ENCODE measurements at regions not wholly inside any gene's neighbourhood (a gene's known extent, or its start where the extent isn't known, plus 50 kb on each side); places are given as distances from the start of the nearest gene placed in this dataset.

DNA sequence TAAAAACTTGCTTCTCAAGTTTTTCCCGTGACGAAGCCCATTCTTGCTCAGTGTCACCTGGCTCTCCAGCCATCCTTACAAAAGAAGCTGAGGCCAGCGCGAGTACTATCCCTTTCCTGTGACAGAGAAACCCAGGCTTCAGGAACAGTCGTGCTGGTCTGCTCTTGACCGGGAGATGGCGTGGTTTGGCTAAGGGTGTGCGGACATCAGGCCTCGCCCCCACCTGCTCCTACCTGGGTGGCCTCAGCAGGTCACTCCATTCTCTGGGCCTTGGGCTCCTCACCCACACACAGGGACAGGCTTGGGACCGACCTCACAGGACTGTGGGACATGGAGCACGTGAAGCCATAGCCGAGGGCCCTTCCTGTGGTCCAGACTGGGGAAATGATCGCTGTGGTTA is 75.2 kb upstream of the CIBAR2 start:
- DNase-seq (ENCODE audit: insufficient read length, low spot score) (no peak), FAIRE-seq (peak; percentile 31)

DNA sequence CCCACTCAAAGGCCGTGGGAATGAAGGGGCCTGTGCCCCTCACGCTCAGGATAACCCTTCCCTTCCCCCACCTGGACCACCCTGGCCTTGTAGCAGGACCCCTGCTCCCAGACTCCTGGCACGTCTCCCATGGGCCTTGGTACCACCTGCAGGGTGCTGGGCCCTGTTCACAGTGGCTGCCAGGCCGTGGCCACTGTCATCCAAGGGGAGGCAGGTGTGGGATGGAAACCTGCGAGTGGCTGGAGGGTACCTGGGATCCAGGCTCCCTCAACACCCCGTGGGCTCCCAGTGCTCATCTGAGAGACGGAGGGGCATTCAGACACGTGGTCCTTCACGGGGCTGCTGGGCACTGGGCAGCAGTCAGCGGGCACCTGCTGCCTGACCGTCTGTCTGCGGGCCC is 75.6 kb upstream of the CIBAR2 start:
- FAIRE-seq: no peak
- no peak for DNase-seq (ENCODE audit: insufficient read length, low spot score)

DNA sequence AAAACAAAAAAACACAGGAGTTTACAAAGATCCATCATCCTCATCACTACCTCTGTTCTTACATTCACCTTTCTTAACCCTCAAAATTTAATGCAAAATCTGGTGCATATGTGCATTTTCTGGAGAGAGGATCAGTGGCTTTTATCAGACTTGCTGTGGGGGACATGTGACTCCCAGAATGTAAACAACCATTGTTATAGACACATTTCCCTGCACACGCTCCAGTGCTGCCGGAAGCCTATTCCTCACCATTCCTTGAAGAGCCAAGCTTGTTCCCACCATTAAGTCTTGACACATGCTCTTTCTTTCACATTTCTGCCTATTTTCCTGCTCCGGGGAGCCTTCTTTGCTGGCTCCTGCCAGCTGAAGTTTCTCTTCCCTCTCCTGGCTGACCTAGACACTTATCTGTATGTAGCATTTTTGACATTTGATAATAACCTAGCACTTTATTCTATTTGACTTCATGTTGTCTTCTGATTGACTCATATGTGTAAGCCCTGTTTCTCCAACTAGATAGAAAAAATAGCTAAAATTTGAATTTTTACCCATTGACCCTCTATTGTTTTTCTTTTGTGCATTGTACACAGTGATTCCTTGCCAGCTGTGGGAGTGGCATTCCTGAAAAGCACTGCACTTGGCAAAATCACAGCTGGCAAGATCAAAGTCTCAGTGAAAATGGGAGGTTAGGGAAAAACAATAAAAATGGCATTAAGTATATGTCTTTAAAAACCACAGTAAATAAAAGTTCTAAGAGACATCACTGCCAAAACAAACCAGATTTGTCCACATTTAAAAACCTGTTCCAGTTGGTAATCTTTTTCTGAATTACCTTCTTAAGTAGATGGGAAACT is 76.8 kb upstream of the CIBAR2 start:
- FAIRE-seq: no peak
- no peak for DNase-seq (ENCODE audit: insufficient read length, low spot score)

DNA sequence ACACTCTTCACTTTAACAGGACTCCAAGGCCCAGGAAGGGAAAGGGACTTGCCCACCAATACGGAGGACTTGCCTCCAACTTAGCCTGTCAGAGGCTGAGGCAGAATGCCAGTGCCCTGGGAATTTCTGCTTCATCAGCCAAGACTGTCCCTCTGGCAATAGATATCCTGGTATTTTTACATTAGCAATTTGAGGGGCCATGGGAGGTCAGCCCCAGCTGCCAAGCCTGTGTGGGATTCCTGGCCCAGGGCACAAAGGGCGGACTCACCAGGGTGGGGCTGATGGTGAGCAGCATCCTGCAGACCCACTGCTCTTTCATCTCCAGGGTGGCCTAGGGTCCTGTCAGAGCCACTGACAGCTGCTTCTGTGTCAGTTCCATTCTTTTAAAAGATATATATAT is 78.3 kb upstream of the CIBAR2 start:
- no peak for DNase-seq (ENCODE audit: insufficient read length, low spot score)

DNA sequence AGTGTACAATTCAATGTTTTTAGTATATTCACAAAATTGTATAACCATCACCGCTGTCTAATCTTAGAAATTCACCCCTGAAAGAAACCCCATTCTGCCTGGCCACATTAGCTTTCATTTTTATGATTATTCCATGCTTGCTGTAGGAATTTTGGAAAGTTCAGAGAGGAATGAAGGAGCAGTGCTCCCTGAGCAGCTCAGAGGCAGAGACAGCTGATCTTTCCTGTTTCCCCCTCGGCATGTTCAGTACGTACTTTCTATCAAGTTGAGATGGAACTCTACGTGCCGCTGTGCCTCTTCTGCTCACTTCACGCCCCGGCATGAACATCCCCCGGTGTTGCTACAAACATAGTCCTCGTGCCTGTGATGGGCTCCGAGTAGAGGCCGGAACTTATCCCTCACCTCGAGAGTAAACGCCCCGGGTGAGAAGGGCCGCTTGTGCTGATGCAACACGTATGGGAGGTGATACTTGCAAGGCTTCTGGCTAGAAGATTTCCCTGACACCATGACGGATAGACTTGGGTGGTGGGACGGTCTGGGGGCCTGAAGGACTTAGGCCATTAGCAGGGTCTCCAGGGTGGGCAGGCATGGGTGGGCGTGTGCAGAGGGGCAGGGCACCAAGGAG is 79.2 kb upstream of the CIBAR2 start:
- FAIRE-seq: no peak

More for the DNA sequence above, 78.3 kb upstream of the CIBAR2 start:
- FAIRE-seq: no peak

DNA sequence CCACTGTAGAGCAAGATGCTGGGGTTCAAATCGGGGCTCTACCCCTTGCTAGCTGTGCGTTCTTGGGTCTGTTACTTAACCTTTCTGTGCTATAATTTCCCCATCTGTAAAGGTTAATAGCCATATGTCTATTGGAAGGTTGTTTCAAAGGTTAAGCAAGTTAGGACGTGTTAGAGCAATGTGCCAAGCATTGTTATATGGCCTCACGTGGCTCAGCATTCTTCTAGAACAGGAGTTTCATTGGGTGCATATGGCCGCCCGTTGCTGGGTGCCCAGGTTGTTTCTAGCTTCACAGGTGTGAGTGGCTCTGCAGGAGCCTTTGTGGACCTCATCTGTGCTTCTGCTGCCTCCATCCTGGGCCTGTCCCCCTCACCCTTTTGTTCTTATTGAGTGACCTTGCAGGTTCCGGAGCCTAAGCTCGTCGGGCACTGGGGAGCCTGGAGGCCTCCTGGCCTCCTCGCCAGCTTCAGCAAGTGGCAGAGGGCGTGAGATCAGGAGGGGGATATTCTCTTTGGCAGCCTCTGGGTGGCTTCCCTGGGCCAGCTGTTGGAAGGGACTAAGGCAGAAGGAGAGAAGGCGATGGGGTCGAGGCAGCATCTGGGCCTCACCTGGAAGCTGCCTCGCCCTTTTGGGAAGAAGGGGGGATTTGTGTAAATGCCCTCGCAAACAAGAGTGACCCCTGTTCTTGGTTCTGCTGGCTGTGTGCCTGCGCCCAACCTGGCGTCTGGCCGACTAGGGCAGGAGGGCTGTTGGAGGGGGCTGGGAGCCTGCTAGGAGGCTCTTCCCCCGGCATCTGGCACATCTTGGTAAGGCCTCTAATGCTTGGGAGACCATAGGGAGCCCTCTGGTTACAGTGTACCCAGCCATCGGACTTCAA is 80.2 kb upstream of the CIBAR2 start:
- no peak for FAIRE-seq

More for the DNA sequence above, 79.2 kb upstream of the CIBAR2 start:
- DNase-seq (ENCODE audit: insufficient read length, low spot score): no peak

DNA sequence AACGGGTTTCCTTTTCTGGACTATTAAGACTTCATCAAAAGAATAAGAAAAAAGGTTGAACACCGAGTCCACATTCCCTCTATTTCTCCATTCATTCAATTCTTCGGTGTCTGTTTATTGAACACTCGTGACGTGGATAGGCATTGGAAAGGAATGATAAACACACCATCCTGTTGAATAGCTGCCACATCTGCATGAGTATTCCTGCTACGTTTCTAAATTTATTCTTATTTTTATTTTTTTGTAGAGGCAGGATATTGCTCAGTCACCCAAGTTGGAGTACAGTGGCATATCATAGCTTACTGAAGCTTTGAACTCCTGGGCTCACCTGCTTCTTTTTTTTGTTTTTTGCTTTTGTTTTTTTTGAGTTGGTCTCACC is 80.8 kb upstream of the CIBAR2 start:
- no peak for DNase-seq (ENCODE audit: insufficient read length, low spot score)
- no peak for FAIRE-seq

More for the DNA sequence above, 80.2 kb upstream of the CIBAR2 start:
- no peak for DNase-seq (ENCODE audit: insufficient read length, low spot score)

DNA sequence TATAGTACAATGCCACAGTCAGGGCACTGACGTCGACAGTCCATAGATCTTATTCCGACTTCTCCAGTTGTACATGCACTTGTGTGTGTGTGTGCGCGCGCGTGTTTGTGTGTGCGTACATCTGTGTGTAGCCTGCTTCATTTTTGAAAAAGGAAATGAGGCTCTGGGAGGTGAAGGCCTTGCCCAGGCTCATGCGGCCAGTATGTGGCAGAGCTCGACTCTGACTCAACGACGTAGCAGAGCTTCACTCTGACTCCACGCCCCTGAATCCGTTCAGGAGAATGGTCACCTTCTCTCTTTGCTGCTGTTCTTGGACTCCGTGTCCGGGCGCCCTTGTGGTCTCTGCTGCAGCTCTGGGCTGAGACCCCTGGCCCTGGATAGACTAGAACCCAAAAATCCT is 81.6 kb upstream of the CIBAR2 start:
- FAIRE-seq (no peak), DNase-seq (ENCODE audit: insufficient read length, low spot score) (no peak)

DNA sequence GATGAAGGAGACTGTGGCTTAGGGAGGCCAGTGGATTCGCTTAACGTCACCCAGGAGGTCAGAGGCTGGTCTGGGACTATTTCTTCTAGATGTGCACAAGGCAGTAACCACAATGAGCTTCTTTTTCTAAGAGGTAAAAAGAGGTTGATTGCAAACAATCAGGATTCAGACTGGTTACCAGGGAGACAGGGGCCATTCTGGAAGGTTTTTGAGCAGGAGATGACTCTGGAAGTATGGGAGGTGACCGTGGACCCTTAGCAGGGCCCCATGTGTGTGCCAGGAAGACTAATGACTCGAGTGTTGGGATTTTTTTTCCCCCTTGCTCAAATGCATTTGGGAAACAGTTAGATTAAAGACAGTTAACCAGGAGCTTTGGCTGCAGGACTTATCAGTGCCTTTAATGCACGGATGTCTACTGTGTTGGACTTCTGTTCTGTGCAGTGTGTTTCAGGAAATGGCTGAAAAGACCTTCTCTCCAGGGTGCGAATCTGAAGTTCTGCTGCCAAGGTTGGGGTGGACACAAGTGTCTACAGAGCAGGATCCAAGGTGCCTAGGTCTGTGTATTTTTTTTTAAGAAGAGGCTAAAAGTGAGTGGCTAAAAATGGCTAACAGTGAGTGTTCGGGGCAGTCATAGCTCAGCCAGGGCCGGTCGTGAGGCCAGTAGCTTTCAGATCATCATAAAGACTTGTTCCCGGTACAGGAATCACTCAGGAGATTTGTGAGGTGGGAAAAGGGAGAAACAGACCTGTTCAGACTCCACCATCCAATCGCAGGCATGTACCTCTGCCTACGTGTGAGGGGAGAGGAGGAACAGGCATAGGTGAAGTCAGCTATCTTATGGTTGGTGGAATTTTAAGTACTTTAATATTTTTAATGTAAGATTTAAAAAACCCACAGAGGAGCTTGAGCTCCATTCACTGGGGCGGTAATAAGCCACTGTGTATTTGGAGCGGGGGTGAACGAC is 82.3 kb upstream of the CIBAR2 start:
- FAIRE-seq: no peak
- no peak for DNase-seq (ENCODE audit: insufficient read length, low spot score)

DNA sequence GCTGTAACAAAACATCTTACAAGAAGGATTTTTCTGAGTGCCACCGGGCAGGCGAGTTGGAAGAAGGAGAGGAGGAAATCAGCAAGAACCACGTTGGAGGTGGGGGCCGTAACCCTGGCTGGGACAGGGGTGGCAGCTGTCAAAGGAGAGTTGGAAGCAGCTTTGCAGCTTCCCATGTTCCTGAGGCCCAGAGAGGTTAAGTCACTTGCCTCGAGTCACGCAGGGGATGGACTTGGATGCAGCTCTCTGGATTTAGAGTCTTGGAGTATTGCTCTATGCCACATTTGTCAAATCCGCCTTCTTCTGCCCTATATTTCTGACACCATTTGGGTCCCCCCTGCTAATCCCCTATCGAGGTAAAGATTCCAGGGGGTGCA is 83.0 kb upstream of the CIBAR2 start:
- no peak for FAIRE-seq

DNA sequence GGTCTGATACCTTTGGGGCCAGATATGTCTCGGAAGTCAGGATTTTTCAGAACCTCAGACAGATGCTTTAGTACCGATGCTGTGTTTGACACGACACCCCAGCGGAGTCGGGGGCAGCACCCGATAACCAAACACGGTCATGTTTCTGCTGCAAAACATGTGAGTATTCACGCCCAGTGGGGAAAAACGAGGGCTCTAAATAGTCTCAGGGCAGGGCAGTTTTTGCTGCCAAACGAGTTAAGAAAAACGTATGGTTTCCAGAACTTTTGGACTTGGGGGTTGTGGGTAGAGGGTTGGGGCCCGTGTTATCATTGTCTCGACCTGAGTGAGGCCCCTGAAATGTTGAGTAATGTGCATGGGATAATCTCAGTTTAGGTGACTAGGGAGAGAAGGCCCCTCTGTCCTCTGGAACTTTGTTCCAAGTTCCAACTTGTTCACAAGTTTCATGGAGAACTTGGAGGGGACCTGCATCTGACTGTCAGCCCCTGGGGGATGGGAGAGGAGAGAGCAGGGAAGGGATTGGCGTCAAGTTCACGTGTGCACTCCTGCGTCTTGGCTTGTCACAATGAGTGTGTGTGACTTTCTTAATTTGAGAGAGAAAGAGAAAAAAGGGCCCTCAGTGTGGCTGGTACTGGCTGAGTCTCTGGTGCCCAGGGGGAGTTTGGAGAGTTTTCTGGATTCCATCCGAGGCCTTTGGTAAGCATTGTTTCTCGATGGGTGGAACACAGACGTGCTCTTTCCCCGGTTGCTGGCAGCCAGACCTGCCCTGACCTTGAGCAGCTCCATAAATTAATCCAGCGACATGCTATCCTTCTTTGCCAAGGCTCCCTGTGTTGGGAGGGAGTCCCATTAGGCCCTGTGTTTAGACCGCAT is 83.9 kb upstream of the CIBAR2 start:
- no peak for FAIRE-seq
- DNase-seq (ENCODE audit: insufficient read length, low spot score): no peak

More for the DNA sequence above, 83.0 kb upstream of the CIBAR2 start:
- no peak for DNase-seq (ENCODE audit: insufficient read length, low spot score)

DNA sequence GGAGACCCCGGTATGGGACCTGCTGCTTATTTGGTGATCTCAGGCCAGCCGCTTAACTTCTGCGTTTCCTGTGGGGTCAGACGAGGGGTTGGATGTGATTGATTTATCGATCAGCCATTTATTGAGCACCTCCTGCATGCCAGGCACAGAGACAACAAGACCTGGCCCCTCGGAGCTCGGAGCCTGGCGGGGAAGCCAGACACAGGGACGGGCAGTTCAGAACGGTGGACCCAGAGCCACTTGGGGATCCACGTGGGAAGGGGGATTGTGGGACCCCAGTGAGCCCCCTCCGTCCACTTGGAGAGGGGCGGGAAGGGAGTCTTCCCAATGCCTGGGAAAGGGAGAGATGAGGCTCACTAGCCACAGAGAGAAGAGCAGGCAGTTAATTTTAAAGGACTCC is 84.7 kb upstream of the CIBAR2 start:
- no peak for FAIRE-seq
- DNase-seq (ENCODE audit: insufficient read length, low spot score): no peak

DNA sequence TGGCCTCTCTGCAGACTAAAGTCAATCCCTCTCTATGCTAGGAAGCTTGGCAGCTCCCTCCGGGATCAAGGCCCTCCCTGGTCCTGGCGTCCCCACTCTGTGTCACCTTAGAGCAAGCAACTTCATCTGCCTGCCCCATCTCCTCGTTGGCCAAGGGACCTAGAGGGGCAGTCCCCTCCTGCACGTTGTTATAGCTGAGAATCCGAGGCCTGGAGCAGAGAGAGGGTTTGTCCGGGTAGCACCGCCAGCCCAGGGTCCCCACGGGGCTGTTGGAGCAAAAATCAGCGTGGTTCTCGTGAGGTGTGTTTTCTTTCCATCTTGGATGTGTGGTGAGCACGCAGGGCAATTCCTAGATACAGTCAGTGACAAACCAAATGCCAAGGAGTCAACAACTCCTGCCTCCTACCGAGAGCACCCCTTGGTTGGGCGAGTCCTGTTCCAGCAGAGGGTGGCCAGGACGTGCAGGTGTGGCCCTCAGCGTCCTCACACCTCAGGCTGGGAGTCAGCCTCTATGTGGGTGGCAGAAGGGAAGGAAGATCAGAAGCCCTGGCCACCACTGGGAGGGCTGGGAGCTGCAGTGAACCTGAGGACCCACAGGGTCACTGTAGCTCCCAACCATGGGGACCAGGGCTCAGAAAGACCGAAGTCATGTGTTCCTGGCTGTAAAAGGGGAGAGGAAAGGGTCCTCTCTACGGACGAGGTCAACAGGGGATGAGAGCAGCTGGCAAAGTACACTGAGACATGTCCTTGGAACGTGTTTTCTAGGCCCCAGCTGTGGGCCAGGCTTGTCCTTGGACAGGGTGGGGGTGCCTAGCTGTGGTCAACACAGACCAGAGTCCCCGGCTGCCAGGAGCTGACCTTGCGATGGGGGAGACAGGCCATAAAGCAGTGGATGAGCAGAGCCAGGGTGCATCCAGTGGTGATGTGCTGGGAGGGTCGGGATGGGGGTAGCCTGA is 85.6 kb upstream of the CIBAR2 start:
- FAIRE-seq: no peak
- no peak for DNase-seq (ENCODE audit: insufficient read length, low spot score)

DNA sequence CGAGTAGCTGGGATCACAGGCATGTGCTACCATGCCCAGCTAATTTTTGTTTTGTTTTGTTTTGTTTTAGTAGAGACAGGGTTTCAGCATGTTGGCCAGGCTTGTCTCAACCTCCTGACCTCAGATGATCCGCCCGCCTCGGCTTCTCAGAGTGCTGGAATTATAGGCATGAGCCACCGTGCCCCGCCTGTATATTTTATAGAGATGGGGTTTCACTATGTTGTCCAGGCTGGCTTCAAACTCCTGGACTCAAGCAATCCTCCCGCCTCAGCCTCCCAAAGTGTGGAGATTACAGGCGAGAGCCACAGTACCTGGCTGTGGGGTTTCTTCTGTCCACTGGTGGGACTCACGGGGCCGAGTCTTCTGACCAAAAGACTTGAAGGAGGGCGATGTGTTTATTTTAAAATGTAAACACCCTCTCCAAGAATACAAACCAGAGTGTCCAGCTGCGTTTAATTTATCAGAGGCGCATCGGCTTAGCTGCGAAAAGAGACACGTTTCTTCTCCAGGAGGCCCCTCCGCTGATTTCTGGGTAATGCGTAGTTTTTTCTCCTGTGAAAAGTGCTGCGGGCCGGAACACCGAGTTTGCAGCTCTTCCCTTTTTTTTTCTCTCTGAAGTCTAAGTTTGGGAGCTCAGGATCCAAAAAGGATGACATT is 86.9 kb upstream of the CIBAR2 start:
- FAIRE-seq: no peak

DNA sequence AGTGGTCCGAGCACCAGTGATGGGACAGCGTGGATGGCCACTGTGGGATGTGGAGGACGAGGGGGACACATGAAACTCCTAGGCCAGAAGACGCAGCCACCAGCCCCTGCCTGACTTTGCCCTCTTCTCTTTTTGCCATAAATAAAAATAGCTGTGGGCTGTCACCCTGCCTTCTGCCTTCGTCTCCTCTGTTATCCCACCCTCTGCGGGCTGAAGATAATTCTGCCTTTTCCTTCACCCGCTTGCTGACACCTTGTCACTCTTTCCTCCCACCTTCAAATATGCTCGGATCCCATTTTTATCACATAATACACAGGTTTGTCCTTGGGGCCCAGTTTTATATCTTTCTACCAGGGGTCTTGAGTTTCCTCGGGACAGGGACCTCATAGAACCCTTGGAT is 87.6 kb upstream of the CIBAR2 start:
- no peak for FAIRE-seq

More for the DNA sequence above, 86.9 kb upstream of the CIBAR2 start:
- no peak for DNase-seq (ENCODE audit: insufficient read length, low spot score)

DNA sequence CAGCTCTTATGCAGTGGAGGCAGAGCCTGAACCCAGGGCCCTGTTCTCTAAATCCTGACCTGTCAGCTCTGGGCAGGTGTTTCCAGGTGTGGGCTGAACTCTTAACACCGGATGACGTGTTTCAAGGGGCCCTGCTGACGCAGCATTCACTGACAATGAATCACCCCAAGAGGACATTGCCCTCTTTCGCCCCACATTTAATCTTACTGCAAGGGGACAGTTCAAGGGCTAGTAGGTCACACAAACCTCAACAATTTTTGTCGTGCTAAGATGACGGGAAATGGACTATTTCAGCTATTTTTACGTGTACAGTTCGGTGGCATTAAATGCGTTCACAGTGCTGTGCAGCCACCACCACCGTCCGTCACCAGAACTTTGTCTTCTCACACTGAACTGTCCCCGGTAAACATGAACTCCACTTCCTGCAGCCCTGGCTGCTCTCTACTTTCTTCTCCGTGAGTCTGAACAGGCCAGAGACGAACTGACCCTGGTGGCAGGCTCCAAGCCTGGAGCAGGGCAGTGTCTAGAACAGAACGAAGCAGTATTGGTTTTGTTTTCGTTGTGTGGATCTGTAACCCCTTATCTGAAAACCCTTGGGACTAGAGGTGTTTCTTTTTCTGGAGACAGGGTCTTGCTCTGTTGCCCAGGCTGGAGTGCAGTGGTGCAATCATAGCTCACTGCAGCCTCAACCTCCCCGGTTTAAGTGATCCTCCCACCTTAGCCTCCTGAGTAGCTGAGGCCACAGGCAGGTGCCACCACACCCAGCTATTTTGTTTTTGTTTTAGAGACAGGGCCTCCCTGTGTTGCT is 88.4 kb upstream of the CIBAR2 start:
- DNase-seq (ENCODE audit: insufficient read length, low spot score) (no peak), FAIRE-seq (no peak)

More for the DNA sequence above, 87.6 kb upstream of the CIBAR2 start:
- DNase-seq (ENCODE audit: insufficient read length, low spot score): no peak

DNA sequence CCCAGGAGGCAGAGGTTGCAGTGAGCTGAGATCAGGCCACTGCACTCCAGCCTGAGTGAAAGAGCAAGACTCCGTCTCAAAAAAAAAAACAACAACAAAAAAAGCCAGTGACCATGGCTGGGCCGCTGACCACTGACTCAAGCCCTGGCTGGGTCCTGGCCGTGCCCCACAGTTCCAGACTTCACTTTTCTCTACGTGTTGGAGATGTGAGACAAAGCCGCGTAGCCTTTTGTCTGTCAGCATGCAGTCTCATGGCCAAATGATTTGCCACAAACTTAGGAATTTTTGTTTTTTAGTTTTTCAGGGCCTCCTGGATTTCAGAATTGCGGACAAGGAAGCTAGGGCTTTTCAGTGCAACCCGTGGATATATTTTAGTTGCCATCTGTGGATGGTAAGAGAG is 89.3 kb upstream of the CIBAR2 start:
- DNase-seq (ENCODE audit: insufficient read length, low spot score) (no peak), FAIRE-seq (no peak)

Measured in HTR-8/SVneo (cell line).